ENCODE measurements at regions not wholly inside any gene's neighbourhood (a gene's known extent, or its start where the extent isn't known, plus 50 kb on each side); places are given as distances from the start of the nearest gene placed in this dataset.

DNA sequence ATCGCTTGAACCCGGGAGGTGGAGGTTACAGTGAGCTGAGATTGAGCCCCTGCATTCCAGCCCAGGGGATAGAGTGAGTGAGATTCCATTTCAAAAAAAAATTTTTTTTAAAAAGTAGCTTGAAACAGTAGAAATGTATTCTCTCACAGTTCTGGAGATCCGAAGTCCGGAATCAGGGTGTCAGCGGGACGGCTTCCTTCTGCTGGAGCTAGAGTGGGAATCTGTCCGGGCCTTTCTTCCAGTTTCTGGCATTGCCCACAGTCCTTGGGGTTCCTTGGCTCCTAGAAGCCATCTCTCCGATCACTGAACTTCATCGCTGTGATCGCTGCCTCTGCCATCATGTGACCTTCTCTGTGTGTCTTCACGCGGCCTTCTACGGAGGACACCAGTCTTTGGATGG lies 181.2 kb upstream of the CIBAR2 start:
- Histone ChIP-seq H3K9ac (ENCODE audit: extremely low read depth, insufficient read length, low read length) (no peak overlapping the region), H3K23me2 (ENCODE audit: insufficient read length, low read depth, low read length, poor library complexity, severe bottlenecking) (no peaks in the 10 kb centered on the region), H4K5ac (ENCODE audit: insufficient read length, low read depth, low read length) (no peak overlapping the region), H4K91ac (ENCODE audit: insufficient read length, low read depth, low read length) (no peak overlapping the region), H3K4me1 (ENCODE audit: insufficient read depth, low read length) (no peaks in the 10 kb centered on the region), H4K20me1 (ENCODE audit: control insufficient read depth, insufficient read depth, insufficient read length) (peaks cover 2% of the 10 kb centered on the region), H2AK5ac (ENCODE audit: insufficient read length, low read length) (no peak overlapping the region), H3K79me1 (ENCODE audit: insufficient read depth, low read depth, low read length, poor library complexity, severe bottlenecking) (no peaks in the 10 kb centered on the region), H3K27ac (ENCODE audit: insufficient read length, low read depth, low read length) (no peak overlapping the region), H3K79me2 (ENCODE audit: insufficient read depth, low read length) (no peaks in the 10 kb centered on the region), H3K56ac (ENCODE audit: insufficient read length, low read depth, low read length) (no peak overlapping the region), H3K18ac (ENCODE audit: insufficient read length, low read depth, low read length) (no peak overlapping the region), H2BK5ac (ENCODE audit: insufficient read length, low read length) (no peak overlapping the region), H4K8ac (replicated peaks; ENCODE audit: insufficient read length, low read depth, low read length) (no peak overlapping the region), H3T11ph (ENCODE audit: low read length) (no peak overlapping the region), H3K23ac (ENCODE audit: insufficient read length, low read depth, low read length) (no peak overlapping the region), H2BK15ac (ENCODE audit: low read depth, low read length) (no peak overlapping the region), H3K9me3 (ENCODE audit: control insufficient read depth, low read depth, low read length) (no peaks in the 10 kb centered on the region), H3K27me3 (ENCODE audit: insufficient read depth, low read length) (no peaks in the 10 kb centered on the region), H2AFZ (ENCODE audit: low read length) (no peak overlapping the region), H3K4ac (ENCODE audit: low read depth, low read length) (no peak overlapping the region), H2BK20ac (ENCODE audit: low read depth, low read length, poor library complexity, severe bottlenecking) (no peak overlapping the region), H3K4me2 (ENCODE audit: insufficient read depth, insufficient read length, low read length) (no peak overlapping the region), H2BK12ac (ENCODE audit: insufficient read length, low read depth, low read length) (no peak overlapping the region), H3K14ac (ENCODE audit: insufficient read depth, low read length) (no peak overlapping the region; the same call in 1 of the 2 replicates), H2BK120ac (ENCODE audit: low read depth, low read length, poor library complexity, severe bottlenecking) (no peak overlapping the region)
- DNase-seq: no peak
- Mint-ChIP-seq H3K4me1 (peaks cover 0 to 20% of the 10 kb centered on the region in 2 experiments; a peak in 2 of 4 replicates), H3K27me3 (ENCODE audit: low read depth) (peaks cover 4% of the 10 kb centered on the region), H3K36me3 (ENCODE audit: insufficient read depth in 1 of 3, low read depth in 3 of 3) (no peaks in the 10 kb centered on the region), H3K27ac (no peak overlapping the region), H3K9me3 (no peaks in the 10 kb centered on the region), H3K4me3 (no peak overlapping the region)
- no peak for TF ChIP-seq CTCF (conservative IDR thresholded peaks at IDR 0.05)
- no CpG with 5 or more reads among the region's 13 CpGs for WGBS (ENCODE audit: extremely low coverage, insufficient read length, low lambda C conversion rate)

All from H9 (cell line).